NB4 (cell line): ENCODE measurements at regions not wholly inside any gene's neighbourhood (a gene's known extent, or its start where the extent isn't known, plus 50 kb on each side); places are given as distances from the start of the nearest gene placed in this dataset.

Experiments
- MYC ChIP-seq: IDR thresholded peaks from 2 replicates; pipeline ENCODE4 v1.6.1; 2011; ENCODE audit warnings: low read depth, low read length
- POLR2A ChIP-seq: IDR thresholded peaks from 2 replicates; pipeline ENCODE4 v1.6.1; 2011; ENCODE audit warnings: mild to moderate bottlenecking; ENCODE audit not compliant: insufficient read length; ENCODE audit errors: extremely low read depth
- TF ChIP-seq, protein P1 (sequence below): IDR thresholded peaks from one replicate; pipeline ENCODE4 v1.5.1; 2012; ENCODE audit warnings: low read depth, low read length
- TF ChIP-seq, protein P2 (sequence below): IDR thresholded peaks from 2 replicates; pipeline ENCODE4 v1.6.1; 2011; ENCODE audit warnings: low read depth, low read length

DNA sequence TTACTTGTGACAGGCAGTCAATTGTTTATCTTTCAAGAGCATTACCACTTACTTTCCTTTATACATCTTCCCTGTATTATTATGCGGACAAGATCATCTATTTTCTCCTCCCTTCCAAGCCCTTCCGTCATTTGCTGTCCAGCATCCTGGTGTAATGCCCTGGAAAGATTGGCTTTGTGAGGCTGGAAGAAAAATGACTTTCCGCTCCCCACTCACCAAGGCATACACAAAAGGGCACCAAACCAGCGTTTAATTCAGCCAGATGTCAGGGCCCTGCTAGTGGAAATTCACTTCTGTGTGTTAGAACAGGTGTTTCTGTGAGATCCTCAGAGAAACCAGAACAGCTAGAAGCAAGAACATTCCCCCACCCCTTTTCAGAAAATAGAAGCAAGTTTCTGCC is 128.1 kb upstream of the NANOS1 start:
- TF ChIP-seq POLR2A = no peak
- TF ChIP-seq, protein P1, sequence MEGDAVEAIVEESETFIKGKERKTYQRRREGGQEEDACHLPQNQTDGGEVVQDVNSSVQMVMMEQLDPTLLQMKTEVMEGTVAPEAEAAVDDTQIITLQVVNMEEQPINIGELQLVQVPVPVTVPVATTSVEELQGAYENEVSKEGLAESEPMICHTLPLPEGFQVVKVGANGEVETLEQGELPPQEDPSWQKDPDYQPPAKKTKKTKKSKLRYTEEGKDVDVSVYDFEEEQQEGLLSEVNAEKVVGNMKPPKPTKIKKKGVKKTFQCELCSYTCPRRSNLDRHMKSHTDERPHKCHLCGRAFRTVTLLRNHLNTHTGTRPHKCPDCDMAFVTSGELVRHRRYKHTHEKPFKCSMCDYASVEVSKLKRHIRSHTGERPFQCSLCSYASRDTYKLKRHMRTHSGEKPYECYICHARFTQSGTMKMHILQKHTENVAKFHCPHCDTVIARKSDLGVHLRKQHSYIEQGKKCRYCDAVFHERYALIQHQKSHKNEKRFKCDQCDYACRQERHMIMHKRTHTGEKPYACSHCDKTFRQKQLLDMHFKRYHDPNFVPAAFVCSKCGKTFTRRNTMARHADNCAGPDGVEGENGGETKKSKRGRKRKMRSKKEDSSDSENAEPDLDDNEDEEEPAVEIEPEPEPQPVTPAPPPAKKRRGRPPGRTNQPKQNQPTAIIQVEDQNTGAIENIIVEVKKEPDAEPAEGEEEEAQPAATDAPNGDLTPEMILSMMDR = no peak
- no peak for TF ChIP-seq MYC
- TF ChIP-seq, protein P2, sequence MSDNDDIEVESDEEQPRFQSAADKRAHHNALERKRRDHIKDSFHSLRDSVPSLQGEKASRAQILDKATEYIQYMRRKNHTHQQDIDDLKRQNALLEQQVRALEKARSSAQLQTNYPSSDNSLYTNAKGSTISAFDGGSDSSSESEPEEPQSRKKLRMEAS = no peak
